Brain microvascular endothelial cell (primary cell): ENCODE measurements at regions not wholly inside any gene's neighbourhood (a gene's known extent, or its start where the extent isn't known, plus 50 kb on each side); places are given as distances from the start of the nearest gene placed in this dataset.

ENCODE experiments used
- DNase-seq: peaks from one replicate; pipeline ENCODE4 v3.0.0-alpha.2; 2020
- H3K27ac ChIP-seq: fragments of 250-450 bp; sonication (Bioruptor Pico); 2 replicates; pipeline ENCODE4 v1.5.1; 2020; ENCODE audit warnings: mild to moderate bottlenecking, moderate library complexity
- H3K27me3 ChIP-seq: fragments of 250-450 bp; sonication (Bioruptor Pico); replicated peaks from 2 replicates; pipeline ENCODE4 v1.5.1; 2020; ENCODE audit warnings: mild to moderate bottlenecking
- H3K36me3 ChIP-seq: fragments of 250-450 bp; sonication (Bioruptor Pico); replicated peaks from 2 replicates; pipeline ENCODE4 v1.5.1; 2020; ENCODE audit warnings: mild to moderate bottlenecking
- H3K4me3 ChIP-seq: 2 replicates; pipeline ENCODE4 v1.5.1; 2011; ENCODE audit warnings: low read depth, mild to moderate bottlenecking, control low read depth, low read length, moderate library complexity
- CTCF ChIP-seq: IDR thresholded peaks from 2 replicates; pipeline ENCODE4 v1.5.1; 2011; ENCODE audit warnings: low read depth, mild to moderate bottlenecking, moderate library complexity, low read length, control low read depth, inconsistent platforms; ENCODE audit errors: missing control alignments
- in situ Hi-C: cut with HindIII; loops from 2 replicates; pipeline ENCODE4 v1.10.0; 2017; ENCODE audit warnings: low sequenced_read_pairs, low pct_ligation_motif_present

- no peaks in the 10 kb centered on the region for H3K27me3 ChIP-seq
- in situ Hi-C loops = no loop called here
- no peak for TF ChIP-seq CTCF
- no peaks in the 10 kb centered on the region for H3K36me3 ChIP-seq
- no peak for DNase-seq
- no peak overlapping the region for H3K27ac ChIP-seq
- H3K4me3 ChIP-seq = no peak overlapping the region
Observed at GRCh38 chr6:105546754-105547153, 143.9 kb upstream of the PREP start.

- Histone ChIP-seq H3K4me3 (no peak overlapping the region), H3K36me3 (no peaks in the 10 kb centered on the region), H3K27me3 (no peaks in the 10 kb centered on the region), H3K27ac (no peak overlapping the region)
- DNase-seq = no peak
- in situ Hi-C loops = no loop called here
- no peak for TF ChIP-seq CTCF
Observed at GRCh38 chr6:105545947-105546731, 143.3 kb upstream of the PREP start.

- Histone ChIP-seq H3K4me3 (no peak overlapping the region), H3K27me3 (no peaks in the 10 kb centered on the region), H3K36me3 (no peaks in the 10 kb centered on the region), H3K27ac (no peak overlapping the region)
- TF ChIP-seq CTCF = no peak
- DNase-seq = no peak
- in situ Hi-C loops = no loop called here
Observed at GRCh38 chr6:105545228-105545920, 142.5 kb upstream of the PREP start.

- in situ Hi-C loops = no loop called here
- TF ChIP-seq CTCF = no peak
- Histone ChIP-seq H3K36me3 (no peaks in the 10 kb centered on the region), H3K27ac (no peak overlapping the region), H3K27me3 (no peaks in the 10 kb centered on the region), H3K4me3 (no peak overlapping the region)
- no peak for DNase-seq
Observed at GRCh38 chr6:105539911-105540310, 137.0 kb upstream of the PREP start.

- no peak overlapping the region for H3K27ac ChIP-seq
- no peak for DNase-seq
- H3K36me3 ChIP-seq = no peaks in the 10 kb centered on the region
- no peak for TF ChIP-seq CTCF
- in situ Hi-C loops = no loop called here
- no peaks in the 10 kb centered on the region for H3K27me3 ChIP-seq
- H3K4me3 ChIP-seq = no peak overlapping the region
Observed at GRCh38 chr6:105537981-105538578, 135.2 kb upstream of the PREP start.
